MM.1S (cell line): ENCODE measurements at regions not wholly inside any gene's neighbourhood (a gene's known extent, or its start where the extent isn't known, plus 50 kb on each side); places are given as distances from the start of the nearest gene placed in this dataset.

Experiments
- EZH2 ChIP-seq: fragments of 300-600 bp; sonication (generic); optimal IDR thresholded peaks from 2 replicates; pipeline ENCODE3; 2017; ENCODE audit warnings: low read depth, mild to moderate bottlenecking, antibody characterized with exemption, low read length, mixed read lengths
- TF ChIP-seq, protein P1 (sequence below): fragments of 300-600 bp; sonication (generic); IDR thresholded peaks from 2 replicates; pipeline ENCODE4 v1.5.1; 2016; ENCODE audit warnings: antibody characterized with exemption, low read length, mixed read lengths

DNA sequence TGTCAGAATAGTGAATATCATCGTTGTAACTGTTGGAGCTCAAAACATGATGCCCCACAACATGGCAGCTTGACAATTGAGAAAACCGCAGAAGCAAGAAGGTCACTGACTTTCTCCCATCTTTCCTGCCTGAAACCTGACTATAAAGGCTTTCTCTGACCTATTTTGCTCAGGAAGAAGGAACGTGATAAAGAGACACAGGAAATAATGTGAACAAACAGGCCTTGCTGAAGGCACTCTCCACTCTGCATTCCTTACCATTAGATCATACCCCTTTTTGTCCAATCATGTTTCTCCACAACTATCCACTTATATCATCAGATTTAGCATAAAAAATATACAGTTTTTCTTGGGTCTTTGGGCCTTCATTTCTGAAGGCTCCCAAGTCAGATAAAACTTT, 916.8 kb downstream of the METTL15 start:
- TF ChIP-seq, protein P1, sequence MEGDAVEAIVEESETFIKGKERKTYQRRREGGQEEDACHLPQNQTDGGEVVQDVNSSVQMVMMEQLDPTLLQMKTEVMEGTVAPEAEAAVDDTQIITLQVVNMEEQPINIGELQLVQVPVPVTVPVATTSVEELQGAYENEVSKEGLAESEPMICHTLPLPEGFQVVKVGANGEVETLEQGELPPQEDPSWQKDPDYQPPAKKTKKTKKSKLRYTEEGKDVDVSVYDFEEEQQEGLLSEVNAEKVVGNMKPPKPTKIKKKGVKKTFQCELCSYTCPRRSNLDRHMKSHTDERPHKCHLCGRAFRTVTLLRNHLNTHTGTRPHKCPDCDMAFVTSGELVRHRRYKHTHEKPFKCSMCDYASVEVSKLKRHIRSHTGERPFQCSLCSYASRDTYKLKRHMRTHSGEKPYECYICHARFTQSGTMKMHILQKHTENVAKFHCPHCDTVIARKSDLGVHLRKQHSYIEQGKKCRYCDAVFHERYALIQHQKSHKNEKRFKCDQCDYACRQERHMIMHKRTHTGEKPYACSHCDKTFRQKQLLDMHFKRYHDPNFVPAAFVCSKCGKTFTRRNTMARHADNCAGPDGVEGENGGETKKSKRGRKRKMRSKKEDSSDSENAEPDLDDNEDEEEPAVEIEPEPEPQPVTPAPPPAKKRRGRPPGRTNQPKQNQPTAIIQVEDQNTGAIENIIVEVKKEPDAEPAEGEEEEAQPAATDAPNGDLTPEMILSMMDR = no peak
- TF ChIP-seq EZH2 = no peak
